SHP77 treated with DMSO at 0.1 percent for 48 hours (cell line): ENCODE measurements at regions not wholly inside any gene's neighbourhood (a gene's known extent, or its start where the extent isn't known, plus 50 kb on each side); places are given as distances from the start of the nearest gene placed in this dataset.

Experiments used
- DNase-seq: peaks from one replicate; lab custom pipeline; 2025; lab: John Stamatoyannopoulos, UW

- DNase-seq, result no peak
These were observed 106.0 kb downstream of the ADAMTS1 start for GRCh38 chr21:26739189-26739588.

GRCh38 chr21:26736449-26736848 is 108.8 kb downstream of the ADAMTS1 start:
- DNase-seq, result no peak

GRCh38 chr21:26732432-26733221 is 112.6 kb downstream of the ADAMTS1 start:
- DNase-seq, result no peak

GRCh38 chr21:26719750-26720149 is 125.5 kb downstream of the ADAMTS1 start:
- peak; percentile 52 for DNase-seq

GRCh38 chr21:26717146-26717739 is 128.0 kb downstream of the ADAMTS1 start:
- DNase-seq, result no peak

GRCh38 chr21:26715878-26716506 is 129.2 kb downstream of the ADAMTS1 start:
- DNase-seq, result peak; percentile 2

- no peak for DNase-seq
These were observed 130.1 kb downstream of the ADAMTS1 start for GRCh38 chr21:26715116-26715515.

GRCh38 chr21:26710155-26710554 is 135.1 kb downstream of the ADAMTS1 start:
- no peak for DNase-seq

- DNase-seq, result no peak
These were observed 136.0 kb upstream of the CYYR1 start for GRCh38 chr21:26709090-26709489.

- no peak for DNase-seq
These were observed 135.2 kb upstream of the CYYR1 start for GRCh38 chr21:26708223-26708800.

GRCh38 chr21:26707246-26707645 is 134.2 kb upstream of the CYYR1 start:
- DNase-seq, result no peak

GRCh38 chr21:26698416-26698815 is 125.3 kb upstream of the CYYR1 start:
- DNase-seq, result no peak

GRCh38 chr21:26691416-26691815 is 118.3 kb upstream of the CYYR1 start:
- no peak for DNase-seq

- no peak for DNase-seq
These were observed 113.6 kb upstream of the CYYR1 start for GRCh38 chr21:26686705-26687104.

- DNase-seq, result no peak
These were observed 113.2 kb upstream of the CYYR1 start for GRCh38 chr21:26686278-26686677.

GRCh38 chr21:26684889-26685288 is 111.8 kb upstream of the CYYR1 start:
- no peak for DNase-seq

- DNase-seq, result no peak
These were observed 110.9 kb upstream of the CYYR1 start for GRCh38 chr21:26683996-26684395.

GRCh38 chr21:26679284-26679683 is 106.2 kb upstream of the CYYR1 start:
- no peak for DNase-seq

GRCh38 chr21:26674323-26674722 is 101.2 kb upstream of the CYYR1 start:
- DNase-seq, result no peak

GRCh38 chr21:26669215-26669764 is 96.2 kb upstream of the CYYR1 start:
- no peak for DNase-seq

GRCh38 chr21:26659757-26660156 is 86.7 kb upstream of the CYYR1 start:
- no peak for DNase-seq

- no peak for DNase-seq
These were observed 86.1 kb upstream of the CYYR1 start for GRCh38 chr21:26659182-26659581.

GRCh38 chr21:26655460-26655859 is 82.4 kb upstream of the CYYR1 start:
- no peak for DNase-seq
